ENCODE measurements at regions not wholly inside any gene's neighbourhood (a gene's known extent, or its start where the extent isn't known, plus 50 kb on each side); places are given as distances from the start of the nearest gene placed in this dataset.

DNA sequence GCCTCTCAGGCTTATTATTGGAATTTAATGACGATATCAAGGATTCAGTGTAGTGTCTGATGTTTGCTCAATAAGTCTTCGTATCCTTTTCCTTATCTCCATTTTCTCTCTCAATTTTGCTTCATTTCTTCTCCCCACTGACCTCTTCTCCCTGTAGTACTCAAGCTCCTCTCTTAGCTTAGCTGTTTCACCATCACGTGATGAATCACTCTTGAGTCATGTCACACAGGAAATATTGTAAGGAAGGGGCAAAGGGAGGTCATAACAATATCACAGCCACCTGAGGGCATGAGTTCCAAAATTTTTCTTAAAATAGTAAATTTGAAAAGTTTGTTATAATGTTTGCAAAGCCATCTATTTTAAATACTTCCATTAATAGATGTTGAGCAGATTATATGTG is 392.2 kb upstream of the MARCKS start:
- peak; percentile 89 for DNase-seq (ENCODE audit: low read depth)
- TF ChIP-seq, protein P1, sequence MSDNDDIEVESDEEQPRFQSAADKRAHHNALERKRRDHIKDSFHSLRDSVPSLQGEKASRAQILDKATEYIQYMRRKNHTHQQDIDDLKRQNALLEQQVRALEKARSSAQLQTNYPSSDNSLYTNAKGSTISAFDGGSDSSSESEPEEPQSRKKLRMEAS (IDR thresholded peaks at IDR 0.05; ENCODE audit: low read depth, low read length) = peak; percentile 67
- no peak for TF ChIP-seq MYC (IDR thresholded peaks at IDR 0.05; ENCODE audit: low read depth, low read length)
- TF ChIP-seq, protein P2, sequence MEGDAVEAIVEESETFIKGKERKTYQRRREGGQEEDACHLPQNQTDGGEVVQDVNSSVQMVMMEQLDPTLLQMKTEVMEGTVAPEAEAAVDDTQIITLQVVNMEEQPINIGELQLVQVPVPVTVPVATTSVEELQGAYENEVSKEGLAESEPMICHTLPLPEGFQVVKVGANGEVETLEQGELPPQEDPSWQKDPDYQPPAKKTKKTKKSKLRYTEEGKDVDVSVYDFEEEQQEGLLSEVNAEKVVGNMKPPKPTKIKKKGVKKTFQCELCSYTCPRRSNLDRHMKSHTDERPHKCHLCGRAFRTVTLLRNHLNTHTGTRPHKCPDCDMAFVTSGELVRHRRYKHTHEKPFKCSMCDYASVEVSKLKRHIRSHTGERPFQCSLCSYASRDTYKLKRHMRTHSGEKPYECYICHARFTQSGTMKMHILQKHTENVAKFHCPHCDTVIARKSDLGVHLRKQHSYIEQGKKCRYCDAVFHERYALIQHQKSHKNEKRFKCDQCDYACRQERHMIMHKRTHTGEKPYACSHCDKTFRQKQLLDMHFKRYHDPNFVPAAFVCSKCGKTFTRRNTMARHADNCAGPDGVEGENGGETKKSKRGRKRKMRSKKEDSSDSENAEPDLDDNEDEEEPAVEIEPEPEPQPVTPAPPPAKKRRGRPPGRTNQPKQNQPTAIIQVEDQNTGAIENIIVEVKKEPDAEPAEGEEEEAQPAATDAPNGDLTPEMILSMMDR (IDR thresholded peaks at IDR 0.05; ENCODE audit: low read depth, low read length) = no peak
- no peak overlapping the region for H3K4me3 ChIP-seq (ENCODE audit: low read depth, low read length)

- TF ChIP-seq, protein P1 (IDR thresholded peaks at IDR 0.05; ENCODE audit: low read depth, low read length) = no peak
- TF ChIP-seq MYC (IDR thresholded peaks at IDR 0.05; ENCODE audit: low read depth, low read length) = no peak
- TF ChIP-seq, protein P2 (IDR thresholded peaks at IDR 0.05; ENCODE audit: low read depth, low read length) = no peak
- no peak for TF ChIP-seq POLR2A (IDR thresholded peaks at IDR 0.05; ENCODE audit: extremely low read depth, insufficient read length)
- H3K4me3 ChIP-seq (ENCODE audit: low read depth, low read length) = no peak overlapping the region
- no peak for DNase-seq (ENCODE audit: low read depth)
Measured at GRCh38 chr6:113466526-113466925, 390.6 kb upstream of the MARCKS start.

DNA sequence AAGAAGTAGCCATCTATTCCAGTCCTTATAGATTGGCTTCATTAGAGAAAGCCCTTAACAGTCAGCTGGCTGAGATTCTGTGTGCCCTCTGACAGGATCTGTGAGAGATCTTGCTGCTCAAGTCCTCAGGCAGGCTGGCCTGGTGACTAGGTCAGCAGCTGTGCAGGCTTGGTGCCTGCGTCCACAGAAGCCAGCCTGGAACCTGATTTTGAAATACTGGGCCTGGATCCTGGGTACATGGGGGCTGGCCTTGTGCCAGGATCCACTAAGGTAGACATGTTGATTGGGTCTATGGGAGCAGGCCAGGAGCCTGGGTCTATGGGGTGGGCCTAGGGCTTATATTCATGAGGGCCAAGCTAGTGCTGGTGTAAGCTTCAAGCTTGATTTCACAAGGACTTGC is 381.8 kb upstream of the MARCKS start:
- no peak for DNase-seq (ENCODE audit: low read depth)
- TF ChIP-seq, protein P1 (IDR thresholded peaks at IDR 0.05; ENCODE audit: low read depth, low read length) = no peak
- TF ChIP-seq POLR2A (IDR thresholded peaks at IDR 0.05; ENCODE audit: extremely low read depth, insufficient read length) (no peak), MYC (IDR thresholded peaks at IDR 0.05; ENCODE audit: low read depth, low read length) (no peak)
- TF ChIP-seq, protein P2 (IDR thresholded peaks at IDR 0.05; ENCODE audit: low read depth, low read length) = no peak
- no peak overlapping the region for H3K4me3 ChIP-seq (ENCODE audit: low read depth, low read length)

GRCh38 chr6:113476937-113477839 is 380.0 kb upstream of the MARCKS start:
- DNase-seq (ENCODE audit: low read depth) = no peak
- no peak for TF ChIP-seq MYC (IDR thresholded peaks at IDR 0.05; ENCODE audit: low read depth, low read length)
- TF ChIP-seq POLR2A (IDR thresholded peaks at IDR 0.05; ENCODE audit: extremely low read depth, insufficient read length) = no peak
- TF ChIP-seq, protein P1 (IDR thresholded peaks at IDR 0.05; ENCODE audit: low read depth, low read length) = no peak
- TF ChIP-seq, protein P2 (IDR thresholded peaks at IDR 0.05; ENCODE audit: low read depth, low read length) = no peak
- H3K4me3 ChIP-seq (ENCODE audit: low read depth, low read length) = no peak overlapping the region

DNA sequence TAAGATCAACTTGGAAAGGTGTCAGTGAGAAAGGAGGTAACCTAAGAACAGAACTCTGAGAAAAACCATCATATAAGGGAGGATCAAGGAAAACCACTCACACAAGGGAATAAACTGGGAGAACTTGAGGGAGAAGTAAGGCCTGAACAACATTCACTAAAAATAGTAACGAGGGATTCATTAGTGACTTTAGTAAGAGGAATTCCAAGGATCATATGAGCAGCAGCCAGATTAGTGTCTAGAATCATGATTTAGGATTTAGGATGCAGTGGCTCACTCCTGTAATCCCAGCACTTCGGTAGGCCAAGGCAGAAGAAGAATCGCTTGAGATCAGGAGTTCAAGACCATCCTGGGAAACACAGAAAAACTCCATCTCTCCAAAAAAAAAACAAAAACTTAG is 376.5 kb upstream of the MARCKS start:
- no peak for DNase-seq (ENCODE audit: low read depth)
- TF ChIP-seq, protein P1 (IDR thresholded peaks at IDR 0.05; ENCODE audit: low read depth, low read length) = no peak
- TF ChIP-seq MYC (IDR thresholded peaks at IDR 0.05; ENCODE audit: low read depth, low read length) = no peak
- TF ChIP-seq, protein P2 (IDR thresholded peaks at IDR 0.05; ENCODE audit: low read depth, low read length) = no peak
- TF ChIP-seq POLR2A (IDR thresholded peaks at IDR 0.05; ENCODE audit: extremely low read depth, insufficient read length) = no peak
- no peak overlapping the region for H3K4me3 ChIP-seq (ENCODE audit: low read depth, low read length)

All from NB4 (cell line).